ENCODE measurements at regions not wholly inside any gene's neighbourhood (a gene's known extent, or its start where the extent isn't known, plus 50 kb on each side); places are given as distances from the start of the nearest gene placed in this dataset.

GRCh38 chr4:29459926-29460325 is 1260.2 kb upstream of the PCDH7 start:
- TF ChIP-seq, protein P1, sequence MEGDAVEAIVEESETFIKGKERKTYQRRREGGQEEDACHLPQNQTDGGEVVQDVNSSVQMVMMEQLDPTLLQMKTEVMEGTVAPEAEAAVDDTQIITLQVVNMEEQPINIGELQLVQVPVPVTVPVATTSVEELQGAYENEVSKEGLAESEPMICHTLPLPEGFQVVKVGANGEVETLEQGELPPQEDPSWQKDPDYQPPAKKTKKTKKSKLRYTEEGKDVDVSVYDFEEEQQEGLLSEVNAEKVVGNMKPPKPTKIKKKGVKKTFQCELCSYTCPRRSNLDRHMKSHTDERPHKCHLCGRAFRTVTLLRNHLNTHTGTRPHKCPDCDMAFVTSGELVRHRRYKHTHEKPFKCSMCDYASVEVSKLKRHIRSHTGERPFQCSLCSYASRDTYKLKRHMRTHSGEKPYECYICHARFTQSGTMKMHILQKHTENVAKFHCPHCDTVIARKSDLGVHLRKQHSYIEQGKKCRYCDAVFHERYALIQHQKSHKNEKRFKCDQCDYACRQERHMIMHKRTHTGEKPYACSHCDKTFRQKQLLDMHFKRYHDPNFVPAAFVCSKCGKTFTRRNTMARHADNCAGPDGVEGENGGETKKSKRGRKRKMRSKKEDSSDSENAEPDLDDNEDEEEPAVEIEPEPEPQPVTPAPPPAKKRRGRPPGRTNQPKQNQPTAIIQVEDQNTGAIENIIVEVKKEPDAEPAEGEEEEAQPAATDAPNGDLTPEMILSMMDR (conservative IDR thresholded peaks at IDR 0.05): no peak
- TF ChIP-seq EZH2 (IDR thresholded peaks at IDR 0.05; ENCODE audit: low read depth): no peak
